ENCODE measurements at regions not wholly inside any gene's neighbourhood (a gene's known extent, or its start where the extent isn't known, plus 50 kb on each side); places are given as distances from the start of the nearest gene placed in this dataset.

- intact Hi-C loops (cut with DNase I; ENCODE audit: low total_unique reads), result no loop called here
- no peaks in the 10 kb centered on the region for H3K9me3 ChIP-seq
- no peak overlapping the region for H3K27ac ChIP-seq
- H3K27me3 ChIP-seq (replicated peaks in 1 of 7), result no peaks in the 10 kb centered on the region
- no peaks in the 10 kb centered on the region for H3K4me1 ChIP-seq
- H3K36me3 ChIP-seq, result no peaks in the 10 kb centered on the region
- DNase-seq, result no peak
- TF ChIP-seq CTCF (IDR thresholded peaks at IDR 0.05 in 8 of 11, conservative IDR thresholded peaks at IDR 0.05 in 3 of 11) (no peak), POLR2A (IDR thresholded peaks at IDR 0.05) (no peak)
- WGBS, 5 donors, result 90 to 95% (median 93%) methylated on average over 2 of the region's 2 CpGs
- H3K4me3 ChIP-seq, result no peak overlapping the region
Observed at GRCh38 chr17:69728816-69729215, 314.3 kb downstream of the MAP2K6 start.

- DNase-seq, result no peak
- no peaks in the 10 kb centered on the region for H3K9me3 ChIP-seq
- H3K27ac ChIP-seq, result no peak overlapping the region
- no peak overlapping the region for H3K4me3 ChIP-seq
- no peaks in the 10 kb centered on the region for H3K27me3 ChIP-seq (replicated peaks in 1 of 7)
- H3K36me3 ChIP-seq, result no peaks in the 10 kb centered on the region
- intact Hi-C loops (cut with DNase I; ENCODE audit: low total_unique reads), result no loop called here
- no peaks in the 10 kb centered on the region for H3K4me1 ChIP-seq
- TF ChIP-seq POLR2AphosphoS5 (IDR thresholded peaks at IDR 0.05) (no peak), CTCF (IDR thresholded peaks at IDR 0.05 in 8 of 11, conservative IDR thresholded peaks at IDR 0.05 in 3 of 11) (no peak), POLR2A (IDR thresholded peaks at IDR 0.05) (no peak)
Observed at GRCh38 chr17:69729944-69730343, 315.4 kb downstream of the MAP2K6 start.

GRCh38 chr17:69732272-69732918, 317.9 kb downstream of the MAP2K6 start:
- H3K9me3 ChIP-seq, result peaks cover 0 to 7% (median 1%) of the 10 kb centered on the region in 8 donors
- no peak for TF ChIP-seq POLR2AphosphoS5 (IDR thresholded peaks at IDR 0.05)
- no peak for TF ChIP-seq POLR2A (IDR thresholded peaks at IDR 0.05)
- TF ChIP-seq CTCF (IDR thresholded peaks at IDR 0.05 in 8 of 11, conservative IDR thresholded peaks at IDR 0.05 in 3 of 11), result no peak
- no peaks in the 10 kb centered on the region for H3K27me3 ChIP-seq (replicated peaks in 1 of 7)
- H3K4me3 ChIP-seq, result no peak overlapping the region
- 78 to 88% (median 85%) methylated on average over 3 of the region's 3 CpGs for WGBS, 5 donors
- H3K36me3 ChIP-seq, result no peaks in the 10 kb centered on the region
- no peak overlapping the region for H3K27ac ChIP-seq
- intact Hi-C loops (cut with DNase I; ENCODE audit: low total_unique reads), result no loop called here
- DNase-seq, result no peak
- no peaks in the 10 kb centered on the region for H3K4me1 ChIP-seq

GRCh38 chr17:69733171-69734012, 318.9 kb downstream of the MAP2K6 start:
- intact Hi-C loops (cut with DNase I; ENCODE audit: low total_unique reads), result no loop called here
- Histone ChIP-seq H3K4me3 (no peak overlapping the region), H3K27me3 (replicated peaks in 1 of 7) (no peaks in the 10 kb centered on the region), H3K27ac (no peak overlapping the region), H3K36me3 (no peaks in the 10 kb centered on the region), H3K4me1 (no peaks in the 10 kb centered on the region), H3K9me3 (peaks cover 0 to 10% (median 2%) of the 10 kb centered on the region in 8 donors)
- WGBS, 5 donors, result 61 to 83% (median 73%) methylated on average over 3 of the region's 3 CpGs
- no peak for DNase-seq
- no peak for TF ChIP-seq POLR2A (IDR thresholded peaks at IDR 0.05)
- TF ChIP-seq CTCF (IDR thresholded peaks at IDR 0.05 in 8 of 11, conservative IDR thresholded peaks at IDR 0.05 in 3 of 11), result no peak
- no peak for TF ChIP-seq POLR2AphosphoS5 (IDR thresholded peaks at IDR 0.05)
